ENCODE measurements at regions not wholly inside any gene's neighbourhood (a gene's known extent, or its start where the extent isn't known, plus 50 kb on each side); places are given as distances from the start of the nearest gene placed in this dataset.

DNA sequence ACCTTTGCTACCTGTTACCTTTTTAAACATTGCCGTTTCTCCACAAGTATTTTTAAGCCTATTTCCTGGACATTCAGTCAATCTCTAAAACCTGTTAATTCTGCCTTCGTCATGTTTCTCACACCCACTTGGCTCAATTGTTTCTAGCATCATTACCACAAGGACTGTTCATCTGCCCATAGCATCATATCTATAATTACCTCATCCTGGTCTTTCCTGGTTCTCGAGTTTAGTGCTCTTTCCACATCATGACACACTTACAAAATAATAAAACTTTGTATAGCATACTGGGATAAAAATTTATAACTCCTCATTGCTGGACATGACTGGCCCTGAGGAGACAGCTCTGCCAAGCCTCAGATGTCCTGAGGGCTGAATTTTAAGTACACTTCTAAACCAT is 104.8 kb downstream of the CYB561 start:
- TF ChIP-seq CTCF (IDR thresholded peaks at IDR 0.05; ENCODE audit: low read length) (no peak), EZH2 (IDR thresholded peaks at IDR 0.05; ENCODE audit: borderline replicate concordance, low read length) (no peak)
